Esophagus squamous epithelium (tissue), 4 donors: ENCODE measurements at regions not wholly inside any gene's neighbourhood (a gene's known extent, or its start where the extent isn't known, plus 50 kb on each side); places are given as distances from the start of the nearest gene placed in this dataset.

Source experiments
- POLR2A ChIP-seq, 4 donors: fragments of 450-650 bp; IDR thresholded peaks; one replicate each; pipeline ENCODE4 v1.6.1; 2017; ENCODE audit warnings: antibody characterized with exemption in 4 of 4, mild to moderate bottlenecking in 4 of 4, moderate library complexity in 3 of 4
- TF ChIP-seq, protein P1 (sequence below), 6 experiments: fragments of 450-650 bp in 4 of 6; fragments of 200-600 bp in 2 of 6; sonication (generic) in 2 of 6; IDR thresholded peaks; one replicate each; pipeline ENCODE4 v1.5.1; 2016 to 2019; ENCODE audit warnings: antibody characterized with exemption in 6 of 6, mild to moderate bottlenecking in 4 of 6, moderate library complexity in 4 of 6

DNA sequence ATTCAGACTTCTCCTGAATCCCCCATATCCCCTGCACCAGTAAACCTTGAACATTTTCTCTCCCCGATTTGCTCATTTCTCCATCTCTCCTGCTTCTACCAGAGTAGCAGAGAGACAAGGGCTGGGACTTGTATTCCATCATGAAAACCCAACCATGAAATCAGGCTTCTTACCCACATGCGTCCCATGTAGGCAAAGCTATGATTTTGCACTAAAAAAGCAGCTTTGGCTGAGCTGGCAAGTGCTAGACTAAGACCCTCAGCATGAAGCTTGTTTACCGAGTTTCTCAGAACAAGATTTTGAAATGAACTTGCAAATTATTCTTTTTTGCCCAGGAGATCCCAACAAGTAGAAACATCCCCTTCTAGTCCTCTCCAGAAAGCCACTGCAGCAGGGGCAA, 80.3 kb upstream of the RFLNA start:
- no peak for TF ChIP-seq POLR2A (IDR thresholded peaks at IDR 0.05)
- TF ChIP-seq, protein P1, sequence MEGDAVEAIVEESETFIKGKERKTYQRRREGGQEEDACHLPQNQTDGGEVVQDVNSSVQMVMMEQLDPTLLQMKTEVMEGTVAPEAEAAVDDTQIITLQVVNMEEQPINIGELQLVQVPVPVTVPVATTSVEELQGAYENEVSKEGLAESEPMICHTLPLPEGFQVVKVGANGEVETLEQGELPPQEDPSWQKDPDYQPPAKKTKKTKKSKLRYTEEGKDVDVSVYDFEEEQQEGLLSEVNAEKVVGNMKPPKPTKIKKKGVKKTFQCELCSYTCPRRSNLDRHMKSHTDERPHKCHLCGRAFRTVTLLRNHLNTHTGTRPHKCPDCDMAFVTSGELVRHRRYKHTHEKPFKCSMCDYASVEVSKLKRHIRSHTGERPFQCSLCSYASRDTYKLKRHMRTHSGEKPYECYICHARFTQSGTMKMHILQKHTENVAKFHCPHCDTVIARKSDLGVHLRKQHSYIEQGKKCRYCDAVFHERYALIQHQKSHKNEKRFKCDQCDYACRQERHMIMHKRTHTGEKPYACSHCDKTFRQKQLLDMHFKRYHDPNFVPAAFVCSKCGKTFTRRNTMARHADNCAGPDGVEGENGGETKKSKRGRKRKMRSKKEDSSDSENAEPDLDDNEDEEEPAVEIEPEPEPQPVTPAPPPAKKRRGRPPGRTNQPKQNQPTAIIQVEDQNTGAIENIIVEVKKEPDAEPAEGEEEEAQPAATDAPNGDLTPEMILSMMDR (IDR thresholded peaks at IDR 0.05): no peak
